B cell (primary cell): ENCODE measurements at regions not wholly inside any gene's neighbourhood (a gene's known extent, or its start where the extent isn't known, plus 50 kb on each side); places are given as distances from the start of the nearest gene placed in this dataset.

Source experiments
- ATAC-seq: fragments of 200-7000 bp; cut with Tn5 transposase; one replicate; pipeline ENCODE4 v1.10.0; 2021; ENCODE audit warnings: low read depth, mild to moderate bottlenecking, moderate number of reproducible peaks, moderate library complexity
- CTCF ChIA-PET: fragments of 350-600 bp; sonication (Branson Sonifier 250); formaldehyde crosslinking; loops from one replicate; lab custom pipeline; 2021; ENCODE audit warnings: antibody characterized with exemption, inconsistent platforms; lab: Charles Lee
- POLR2A ChIA-PET: fragments of 350-600 bp; sonication (Branson Sonifier 250); formaldehyde crosslinking; loops from one replicate; lab custom pipeline; 2021; ENCODE audit warnings: antibody characterized with exemption; lab: Charles Lee
- DNase-seq: peaks from one replicate; pipeline ENCODE4 v3.0.0; 2013
- H2AFZ ChIP-seq: 2 replicates; pipeline ENCODE4 v1.6.1; 2012; ENCODE audit warnings: mild to moderate bottlenecking, low read depth, low read length; ENCODE audit not compliant: insufficient read depth, poor library complexity, severe bottlenecking
- H3K27ac ChIP-seq, 2 donors: 1 replicate in 1 of 2; 2 replicates in 1 of 2; pipeline ENCODE4 v1.5.1; 2012 to 2013; ENCODE audit warnings: low read length in 2 of 2, mild to moderate bottlenecking in 2 of 2, moderate library complexity in 1 of 2
- H3K27me3 ChIP-seq, 4 experiments: fragments of 200-600 bp in 1 of 4; sonication (generic) in 1 of 4; replicated peaks in 1 of 4; 1 replicate in 2 of 4; 2 replicates in 2 of 4; pipeline versions ENCODE4 v1.6.1 to v1.7.0; 2013 to 2016; ENCODE audit warnings: low read length in 3 of 4, mild to moderate bottlenecking in 2 of 4, mixed read lengths in 1 of 4, moderate library complexity in 1 of 4; ENCODE audit not compliant: insufficient read depth in 4 of 4, control insufficient read depth in 3 of 4; ENCODE audit errors: control extremely low read depth in 1 of 4
- H3K36me3 ChIP-seq, 2 experiments: replicated peaks in 1 of 2; 1 replicate in 1 of 2; 2 replicates in 1 of 2; pipeline versions ENCODE4 v1.6.1 to v1.7.1; 2013; ENCODE audit warnings: low read length in 1 of 2; ENCODE audit not compliant: insufficient read depth in 2 of 2, control insufficient read depth in 1 of 2; ENCODE audit errors: control extremely low read depth in 1 of 2, extremely low read depth in 1 of 2
- H3K4me1 ChIP-seq, 2 donors: fragments of 200-600 bp in 1 of 2; sonication (generic) in 1 of 2; 1 replicate in 1 of 2; 2 replicates in 1 of 2; pipeline versions ENCODE4 v1.5.1 to v1.6.1; 2013 to 2017; ENCODE audit warnings: low read length in 2 of 2; ENCODE audit not compliant: control insufficient read depth in 2 of 2, insufficient read depth in 2 of 2
- H3K4me2 ChIP-seq: replicated peaks from 2 replicates; pipeline ENCODE3; 2012; ENCODE audit warnings: mild to moderate bottlenecking, low read depth, low read length; ENCODE audit not compliant: poor library complexity, severe bottlenecking
- H3K4me3 ChIP-seq, 5 experiments: fragments of 200-600 bp in 1 of 5; sonication (generic) in 1 of 5; 1 replicate in 3 of 5; 2 replicates in 2 of 5; pipeline versions ENCODE4 v1.5.1 to v1.7.0; 2011 to 2016; ENCODE audit warnings: low read length in 4 of 5, mild to moderate bottlenecking in 4 of 5, low read depth in 2 of 5, control low read depth in 1 of 5, moderate library complexity in 1 of 5; ENCODE audit not compliant: insufficient read depth in 1 of 5; ENCODE audit errors: control extremely low read depth in 1 of 5, extremely low read depth in 1 of 5
- H3K79me2 ChIP-seq: fragments of 200-600 bp; sonication (generic); one replicate; pipeline ENCODE4 v1.6.0; 2016; ENCODE audit warnings: low read length; ENCODE audit not compliant: control insufficient read depth, insufficient read depth
- H3K9ac ChIP-seq: fragments of 200-600 bp; sonication (generic); 2 replicates; pipeline ENCODE4 v1.6.1; 2017; ENCODE audit warnings: mild to moderate bottlenecking, low read length, moderate library complexity
- H3K9me3 ChIP-seq, 3 donors: one replicate each; pipeline versions ENCODE4 v1.6.1 to v1.7.1; 2013; ENCODE audit warnings: low read length in 2 of 3; ENCODE audit not compliant: control insufficient read depth in 2 of 3, insufficient read depth in 1 of 3; ENCODE audit errors: control extremely low read depth in 1 of 3
- H4K20me1 ChIP-seq: 2 replicates; pipeline ENCODE4 v1.6.0; 2012; ENCODE audit warnings: mild to moderate bottlenecking, low read length; ENCODE audit not compliant: insufficient read depth, control insufficient read depth, poor library complexity, severe bottlenecking
- H3K27ac Mint-ChIP-seq: one replicate; pipeline ENCODE4 v1.8.0; 2021; ENCODE audit warnings: mixed read lengths
- H3K27me3 Mint-ChIP-seq: one replicate; pipeline ENCODE4 v1.8.0; 2021; ENCODE audit warnings: mixed read lengths
- H3K4me1 Mint-ChIP-seq: one replicate; pipeline ENCODE4 v1.8.0; 2021; ENCODE audit warnings: mixed read lengths
- H3K4me3 Mint-ChIP-seq: one replicate; pipeline ENCODE4 v1.8.0; 2021; ENCODE audit warnings: mixed read lengths
- H3K9me3 Mint-ChIP-seq: one replicate; pipeline ENCODE4 v1.8.0; 2022; ENCODE audit warnings: mixed read lengths; ENCODE audit not compliant: insufficient read depth
- CTCF ChIP-seq: fragments of 200-600 bp; IDR thresholded peaks from one replicate; pipeline ENCODE4 v1.8.0; 2022; ENCODE audit warnings: antibody characterized with exemption, mild to moderate bottlenecking
- EZH2 ChIP-seq: IDR thresholded peaks from 2 replicates; pipeline ENCODE4 v1.6.1; 2012; ENCODE audit warnings: borderline replicate concordance, low read depth, mild to moderate bottlenecking, moderate library complexity, low read length; ENCODE audit not compliant: insufficient read depth, poor library complexity, severe bottlenecking
- WGBS: methylation state at CpG from one replicate; pipeline ENCODE4 v1.1.5; 2013; ENCODE audit warnings: missing lambda C conversion rate; ENCODE audit not compliant: insufficient coverage; 5-methylcytosine and 5-hydroxymethylcytosine counted together
- intact Hi-C: fragments of 100-400 bp; cut with micrococcal nuclease; formaldehyde crosslinking; loops from one replicate; pipeline ENCODE4 v1.10.0; 2022

DNA sequence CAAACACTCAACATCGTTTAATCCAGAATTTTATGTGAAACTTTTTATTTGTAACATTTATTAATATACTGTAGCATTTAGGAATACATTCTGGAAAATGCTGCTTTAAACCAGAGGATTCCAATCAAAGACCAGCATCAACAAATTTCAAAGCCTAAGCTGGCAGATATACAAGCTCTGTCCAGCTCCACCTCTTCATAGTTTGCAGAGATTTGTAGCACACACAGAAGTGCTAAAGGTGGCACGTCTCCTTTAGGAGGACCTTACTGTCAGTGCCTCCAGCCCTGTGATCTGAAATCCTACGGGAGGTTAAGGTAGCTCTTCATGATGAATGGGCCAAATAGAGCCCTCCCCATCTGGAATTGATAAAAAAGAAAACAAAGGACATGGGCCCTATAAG, 329.7 kb upstream of the NECTIN3 start:
- POLR2A ChIA-PET: no interaction called here
- no peak for ATAC-seq

DNA sequence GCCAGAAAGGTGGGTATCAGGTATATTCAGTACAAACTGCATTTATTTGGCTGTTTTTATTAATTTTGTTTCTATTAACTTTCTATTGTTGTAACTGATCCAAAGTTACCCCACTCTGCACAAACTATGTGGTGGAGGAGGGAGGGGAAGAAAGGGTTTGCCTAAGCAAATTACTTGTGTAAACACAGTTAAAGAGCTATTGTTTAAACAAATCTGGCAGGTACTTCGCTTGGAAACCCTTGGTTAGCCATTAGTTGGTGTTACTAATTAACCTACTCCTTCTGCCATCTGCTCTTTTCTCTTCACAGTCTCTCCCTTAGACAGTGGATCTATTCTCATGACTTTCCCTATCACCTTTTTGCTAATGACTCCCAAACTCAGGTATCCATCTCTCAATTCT, 328.4 kb upstream of the NECTIN3 start:
- H3K9ac ChIP-seq: no peak overlapping the region
- H3K27me3 ChIP-seq: peaks cover 0 to 7% (median 0%) of the 10 kb centered on the region in 4 experiments
- no peaks in the 10 kb centered on the region for H4K20me1 ChIP-seq
- Mint-ChIP-seq H3K4me1 (no peaks in the 10 kb centered on the region), H3K4me3 (no peak overlapping the region), H3K9me3 (peaks cover 2% of the 10 kb centered on the region), H3K27me3 (peaks cover 9% of the 10 kb centered on the region), H3K27ac (no peak overlapping the region)
- TF ChIP-seq EZH2: no peak
- TF ChIP-seq CTCF: no peak
- WGBS: no CpG with 5 or more reads among the region's 1 CpG
- H3K79me2 ChIP-seq: no peaks in the 10 kb centered on the region
- DNase-seq (no peak), ATAC-seq (no peak)
- ChIA-PET POLR2A (no interaction called here), CTCF (no interaction called here)
- intact Hi-C loops: no loop called here
- H3K27ac ChIP-seq: no peak overlapping the region
- H3K36me3 ChIP-seq: no peaks in the 10 kb centered on the region
- H2AFZ ChIP-seq: no peak overlapping the region
- H3K9me3 ChIP-seq: no peaks in the 10 kb centered on the region
- no peak overlapping the region for H3K4me2 ChIP-seq
- no peak overlapping the region for H3K4me3 ChIP-seq
- no peaks in the 10 kb centered on the region for H3K4me1 ChIP-seq

More for the DNA sequence above, 329.7 kb upstream of the NECTIN3 start:
- no peak overlapping the region for H3K4me3 Mint-ChIP-seq
- peaks cover under 1% of the 10 kb centered on the region for H3K4me1 Mint-ChIP-seq
- H3K27me3 ChIP-seq: peaks cover 0 to 7% (median 0%) of the 10 kb centered on the region in 4 experiments
- H3K27me3 Mint-ChIP-seq: peaks cover 9% of the 10 kb centered on the region
- H3K4me3 ChIP-seq: no peak overlapping the region
- TF ChIP-seq CTCF (no peak), EZH2 (no peak)
- no peak overlapping the region for H3K27ac Mint-ChIP-seq
- H3K79me2 ChIP-seq: no peaks in the 10 kb centered on the region
- no peak overlapping the region for H2AFZ ChIP-seq
- H3K27ac ChIP-seq: no peak overlapping the region
- WGBS: 75% methylated on average over 2 of the region's 3 CpGs
- H3K36me3 ChIP-seq: no peaks in the 10 kb centered on the region
- no peak for DNase-seq
- H3K9me3 Mint-ChIP-seq: peaks cover 2% of the 10 kb centered on the region
- intact Hi-C loops: no loop called here
- peaks cover 0 to 2% (median 0%) of the 10 kb centered on the region in 3 donors for H3K9me3 ChIP-seq
- CTCF ChIA-PET: no interaction called here
- H3K4me1 ChIP-seq: peaks cover 0 to under 1% of the 10 kb centered on the region in 2 donors
- no peak overlapping the region for H3K4me2 ChIP-seq
- no peak overlapping the region for H3K9ac ChIP-seq
- H4K20me1 ChIP-seq: no peaks in the 10 kb centered on the region
